ENCODE measurements at regions not wholly inside any gene's neighbourhood (a gene's known extent, or its start where the extent isn't known, plus 50 kb on each side); places are given as distances from the start of the nearest gene placed in this dataset.
"Not testable (repeated sequence)": the region's sequence is repeated elsewhere in the genome, so short reads cannot be mapped to it uniquely, and the experiment has no call there.

GRCh38 chrX:789096-789495 lies 158.5 kb downstream of the SHOX start:
- DNase-seq: peak; percentile 58

GRCh38 chrX:786441-786881 lies 155.9 kb downstream of the SHOX start:
- DNase-seq: no peak

- no peak for DNase-seq
These were observed 154.2 kb downstream of the SHOX start for GRCh38 chrX:784829-785228.

GRCh38 chrX:781224-782204 lies 150.9 kb downstream of the SHOX start:
- DNase-seq: peak; percentile 86

- DNase-seq: no peak
These were observed 146.1 kb downstream of the SHOX start for GRCh38 chrX:776529-777230.

- no peak for DNase-seq
These were observed 145.5 kb downstream of the SHOX start for GRCh38 chrX:776061-776460.

- DNase-seq: no peak
These were observed 143.9 kb downstream of the SHOX start for GRCh38 chrX:774536-774935.

- no peak for DNase-seq
These were observed 142.9 kb downstream of the SHOX start for GRCh38 chrX:773292-774025.

- DNase-seq: no peak
These were observed 140.9 kb downstream of the SHOX start for GRCh38 chrX:771536-771935.

GRCh38 chrX:769796-770195 lies 139.2 kb downstream of the SHOX start:
- DNase-seq: no peak

GRCh38 chrX:768596-768995 lies 138.0 kb downstream of the SHOX start:
- no peak for DNase-seq

GRCh38 chrX:758917-759316 lies 128.3 kb downstream of the SHOX start:
- DNase-seq: no peak

- DNase-seq: no peak
These were observed 120.2 kb downstream of the SHOX start for GRCh38 chrX:750812-751211.

- no peak for DNase-seq
These were observed 119.7 kb downstream of the SHOX start for GRCh38 chrX:750263-750662.

- DNase-seq: no peak
These were observed 116.6 kb downstream of the SHOX start for GRCh38 chrX:747176-747575.

- no peak for DNase-seq
These were observed 109.0 kb downstream of the SHOX start for GRCh38 chrX:739611-740010.

- not testable (repeated sequence) for DNase-seq
These were observed 106.4 kb downstream of the SHOX start for GRCh38 chrX:737021-737420.

GRCh38 chrX:734362-734761 lies 103.8 kb downstream of the SHOX start:
- DNase-seq: no peak

- no peak for DNase-seq
These were observed 103.4 kb downstream of the SHOX start for GRCh38 chrX:733961-734360.

GRCh38 chrX:729583-730409 lies 99.2 kb downstream of the SHOX start:
- DNase-seq: no peak

- not testable (repeated sequence) for DNase-seq
These were observed 98.5 kb downstream of the SHOX start for GRCh38 chrX:729101-729500.

- not testable (repeated sequence) for DNase-seq
These were observed 98.0 kb downstream of the SHOX start for GRCh38 chrX:728639-729038.

Measured in eye (tissue), 1 donor.